B cell (primary cell): ENCODE measurements at regions not wholly inside any gene's neighbourhood (a gene's known extent, or its start where the extent isn't known, plus 50 kb on each side); places are given as distances from the start of the nearest gene placed in this dataset.

Experiments
- ATAC-seq: fragments of 200-7000 bp; cut with Tn5 transposase; one replicate; pipeline ENCODE4 v1.10.0; 2021; ENCODE audit warnings: low read depth, mild to moderate bottlenecking, moderate number of reproducible peaks, moderate library complexity
- CTCF ChIA-PET: fragments of 350-600 bp; sonication (Branson Sonifier 250); formaldehyde crosslinking; loops from one replicate; lab custom pipeline; 2021; ENCODE audit warnings: antibody characterized with exemption, inconsistent platforms; lab: Charles Lee
- POLR2A ChIA-PET: fragments of 350-600 bp; sonication (Branson Sonifier 250); formaldehyde crosslinking; loops from one replicate; lab custom pipeline; 2021; ENCODE audit warnings: antibody characterized with exemption; lab: Charles Lee
- DNase-seq: peaks from one replicate; pipeline ENCODE4 v3.0.0; 2013
- H2AFZ ChIP-seq: 2 replicates; pipeline ENCODE4 v1.6.1; 2012; ENCODE audit warnings: mild to moderate bottlenecking, low read depth, low read length; ENCODE audit not compliant: insufficient read depth, poor library complexity, severe bottlenecking
- H3K27ac ChIP-seq, 2 donors: 1 replicate in 1 of 2; 2 replicates in 1 of 2; pipeline ENCODE4 v1.5.1; 2012 to 2013; ENCODE audit warnings: low read length in 2 of 2, mild to moderate bottlenecking in 2 of 2, moderate library complexity in 1 of 2
- H3K27me3 ChIP-seq, 4 experiments: fragments of 200-600 bp in 1 of 4; sonication (generic) in 1 of 4; replicated peaks in 1 of 4; 1 replicate in 2 of 4; 2 replicates in 2 of 4; pipeline versions ENCODE4 v1.6.1 to v1.7.0; 2013 to 2016; ENCODE audit warnings: low read length in 3 of 4, mild to moderate bottlenecking in 2 of 4, mixed read lengths in 1 of 4, moderate library complexity in 1 of 4; ENCODE audit not compliant: insufficient read depth in 4 of 4, control insufficient read depth in 3 of 4; ENCODE audit errors: control extremely low read depth in 1 of 4
- H3K36me3 ChIP-seq, 2 experiments: replicated peaks in 1 of 2; 1 replicate in 1 of 2; 2 replicates in 1 of 2; pipeline versions ENCODE4 v1.6.1 to v1.7.1; 2013; ENCODE audit warnings: low read length in 1 of 2; ENCODE audit not compliant: insufficient read depth in 2 of 2, control insufficient read depth in 1 of 2; ENCODE audit errors: control extremely low read depth in 1 of 2, extremely low read depth in 1 of 2
- H3K4me1 ChIP-seq, 2 donors: fragments of 200-600 bp in 1 of 2; sonication (generic) in 1 of 2; 1 replicate in 1 of 2; 2 replicates in 1 of 2; pipeline versions ENCODE4 v1.5.1 to v1.6.1; 2013 to 2017; ENCODE audit warnings: low read length in 2 of 2; ENCODE audit not compliant: control insufficient read depth in 2 of 2, insufficient read depth in 2 of 2
- H3K4me2 ChIP-seq: replicated peaks from 2 replicates; pipeline ENCODE3; 2012; ENCODE audit warnings: mild to moderate bottlenecking, low read depth, low read length; ENCODE audit not compliant: poor library complexity, severe bottlenecking
- H3K4me3 ChIP-seq, 5 experiments: fragments of 200-600 bp in 1 of 5; sonication (generic) in 1 of 5; 1 replicate in 3 of 5; 2 replicates in 2 of 5; pipeline versions ENCODE4 v1.5.1 to v1.7.0; 2011 to 2016; ENCODE audit warnings: low read length in 4 of 5, mild to moderate bottlenecking in 4 of 5, low read depth in 2 of 5, control low read depth in 1 of 5, moderate library complexity in 1 of 5; ENCODE audit not compliant: insufficient read depth in 1 of 5; ENCODE audit errors: control extremely low read depth in 1 of 5, extremely low read depth in 1 of 5
- H3K79me2 ChIP-seq: fragments of 200-600 bp; sonication (generic); one replicate; pipeline ENCODE4 v1.6.0; 2016; ENCODE audit warnings: low read length; ENCODE audit not compliant: control insufficient read depth, insufficient read depth
- H3K9ac ChIP-seq: fragments of 200-600 bp; sonication (generic); 2 replicates; pipeline ENCODE4 v1.6.1; 2017; ENCODE audit warnings: mild to moderate bottlenecking, low read length, moderate library complexity
- H3K9me3 ChIP-seq, 3 donors: one replicate each; pipeline versions ENCODE4 v1.6.1 to v1.7.1; 2013; ENCODE audit warnings: low read length in 2 of 3; ENCODE audit not compliant: control insufficient read depth in 2 of 3, insufficient read depth in 1 of 3; ENCODE audit errors: control extremely low read depth in 1 of 3
- H4K20me1 ChIP-seq: 2 replicates; pipeline ENCODE4 v1.6.0; 2012; ENCODE audit warnings: mild to moderate bottlenecking, low read length; ENCODE audit not compliant: insufficient read depth, control insufficient read depth, poor library complexity, severe bottlenecking
- H3K27ac Mint-ChIP-seq: one replicate; pipeline ENCODE4 v1.8.0; 2021; ENCODE audit warnings: mixed read lengths
- H3K27me3 Mint-ChIP-seq: one replicate; pipeline ENCODE4 v1.8.0; 2021; ENCODE audit warnings: mixed read lengths
- H3K4me1 Mint-ChIP-seq: one replicate; pipeline ENCODE4 v1.8.0; 2021; ENCODE audit warnings: mixed read lengths
- H3K4me3 Mint-ChIP-seq: one replicate; pipeline ENCODE4 v1.8.0; 2021; ENCODE audit warnings: mixed read lengths
- H3K9me3 Mint-ChIP-seq: one replicate; pipeline ENCODE4 v1.8.0; 2022; ENCODE audit warnings: mixed read lengths; ENCODE audit not compliant: insufficient read depth
- CTCF ChIP-seq: fragments of 200-600 bp; IDR thresholded peaks from one replicate; pipeline ENCODE4 v1.8.0; 2022; ENCODE audit warnings: antibody characterized with exemption, mild to moderate bottlenecking
- EZH2 ChIP-seq: IDR thresholded peaks from 2 replicates; pipeline ENCODE4 v1.6.1; 2012; ENCODE audit warnings: borderline replicate concordance, low read depth, mild to moderate bottlenecking, moderate library complexity, low read length; ENCODE audit not compliant: insufficient read depth, poor library complexity, severe bottlenecking
- WGBS: methylation state at CpG from one replicate; pipeline ENCODE4 v1.1.5; 2013; ENCODE audit warnings: missing lambda C conversion rate; ENCODE audit not compliant: insufficient coverage; 5-methylcytosine and 5-hydroxymethylcytosine counted together
- intact Hi-C: fragments of 100-400 bp; cut with micrococcal nuclease; formaldehyde crosslinking; loops from one replicate; pipeline ENCODE4 v1.10.0; 2022

GRCh38 chr13:53612200-53612599 is 583.6 kb downstream of the OLFM4 start:
- no peaks in the 10 kb centered on the region for H3K36me3 ChIP-seq
- ATAC-seq (no peak), DNase-seq (no peak)
- TF ChIP-seq EZH2, result no peak
- no peak for TF ChIP-seq CTCF
- H3K4me1 Mint-ChIP-seq, result no peaks in the 10 kb centered on the region
- no peaks in the 10 kb centered on the region for H3K4me1 ChIP-seq
- intact Hi-C loops, result no loop called here
- ChIA-PET CTCF (no interaction called here), POLR2A (no interaction called here)
- no peak overlapping the region for H3K27ac ChIP-seq
- H3K27me3 ChIP-seq, result no peaks in the 10 kb centered on the region
- no peaks in the 10 kb centered on the region for H4K20me1 ChIP-seq
- H3K4me3 ChIP-seq, result no peak overlapping the region
- H3K4me2 ChIP-seq, result no peak overlapping the region
- H3K4me3 Mint-ChIP-seq, result no peak overlapping the region
- no peak overlapping the region for H3K27ac Mint-ChIP-seq
- no peaks in the 10 kb centered on the region for H3K9me3 ChIP-seq
- no peaks in the 10 kb centered on the region for H3K9me3 Mint-ChIP-seq
- no CpG with 5 or more reads among the region's 3 CpGs for WGBS
- H3K79me2 ChIP-seq, result no peaks in the 10 kb centered on the region
- no peak overlapping the region for H2AFZ ChIP-seq
- no peak overlapping the region for H3K9ac ChIP-seq
- no peaks in the 10 kb centered on the region for H3K27me3 Mint-ChIP-seq

GRCh38 chr13:53622456-53622855 is 593.8 kb downstream of the OLFM4 start:
- Histone ChIP-seq H4K20me1 (no peaks in the 10 kb centered on the region), H3K79me2 (no peaks in the 10 kb centered on the region), H3K4me2 (no peak overlapping the region), H3K9me3 (no peaks in the 10 kb centered on the region), H3K36me3 (no peaks in the 10 kb centered on the region), H3K9ac (no peak overlapping the region), H3K27ac (no peak overlapping the region), H3K4me3 (no peak overlapping the region), H2AFZ (no peak overlapping the region), H3K27me3 (no peaks in the 10 kb centered on the region), H3K4me1 (no peaks in the 10 kb centered on the region)
- POLR2A ChIA-PET, result no interaction called here
- no peak overlapping the region for H3K4me3 Mint-ChIP-seq
- no CpG with 5 or more reads among the region's 2 CpGs for WGBS
- peaks cover 2% of the 10 kb centered on the region for H3K9me3 Mint-ChIP-seq
- no peaks in the 10 kb centered on the region for H3K27me3 Mint-ChIP-seq
- CTCF ChIA-PET, result no interaction called here
- intact Hi-C loops, result no loop called here
- no peak overlapping the region for H3K27ac Mint-ChIP-seq
- H3K4me1 Mint-ChIP-seq, result no peaks in the 10 kb centered on the region
- no peak for TF ChIP-seq EZH2
- no peak for TF ChIP-seq CTCF
- ATAC-seq (no peak), DNase-seq (no peak)
